Upper lobe of left lung (tissue), 4 donors: ENCODE measurements at regions not wholly inside any gene's neighbourhood (a gene's known extent, or its start where the extent isn't known, plus 50 kb on each side); places are given as distances from the start of the nearest gene placed in this dataset.

Experiments used
- CTCF ChIP-seq, 6 experiments: fragments of 450-650 bp in 4 of 6; fragments of 200-600 bp in 2 of 6; sonication (generic) in 2 of 6; IDR thresholded peaks; one replicate each; pipeline ENCODE4 v1.5.1; 2016 to 2019; ENCODE audit warnings: antibody characterized with exemption in 6 of 6
- POLR2A ChIP-seq, 4 donors: fragments of 450-650 bp; IDR thresholded peaks; one replicate each; pipeline ENCODE4 v1.5.1; 2016 to 2017; ENCODE audit warnings: antibody characterized with exemption in 4 of 4, mild to moderate bottlenecking in 2 of 4
- POLR2AphosphoS5 ChIP-seq, 2 donors: sonication (generic); formaldehyde crosslinking; IDR thresholded peaks; one replicate each; pipeline ENCODE4 v1.5.1; 2017; ENCODE audit warnings: antibody characterized with exemption in 2 of 2

GRCh38 chr11:130816546-130817329 is 99.5 kb downstream of the SNX19 start:
- no peak for TF ChIP-seq CTCF (IDR thresholded peaks at IDR 0.05)
- no peak for TF ChIP-seq POLR2A (IDR thresholded peaks at IDR 0.05)
- no peak for TF ChIP-seq POLR2AphosphoS5 (IDR thresholded peaks at IDR 0.05)
